K562 (cell line): ENCODE measurements at regions not wholly inside any gene's neighbourhood (a gene's known extent, or its start where the extent isn't known, plus 50 kb on each side); places are given as distances from the start of the nearest gene placed in this dataset.

Experiments
- ATAC-seq: fragments of 200-7000 bp; cut with Tn5 transposase; 3 replicates; pipeline ENCODE4 v1.9.1; 2020; ENCODE audit warnings: moderate library complexity
- BruUV-seq: library from RNA; stranded (reverse); fragments of 400-500 nt; replicated peaks from 2 replicates; lab custom pipeline; 2021; lab: Mats Ljungman, UMichigan
- CTCF ChIA-PET: fragments of 300-600 bp; formaldehyde crosslinking; extraction: SDS; loops from one replicate; lab custom pipeline; 2021; ENCODE audit warnings: low intra/inter-chr PET ratio; lab: Yijun Ruan, JAX
- POLR2A ChIA-PET: fragments of 300-600, 350-650 bp; sonication (Branson Sonifier 250); formaldehyde crosslinking; extraction: SDS; loops from one replicate; lab custom pipeline; 2021; ENCODE audit warnings: antibody characterized with exemption, inconsistent platforms; lab: Yijun Ruan, JAX
- DNase-seq, 4 experiments: peaks; one replicate each; pipeline versions ENCODE4 v3.0.0 to v3.0.0-alpha.2; 2011 to 2018; ENCODE audit warnings: low spot score in 3 of 4, mixed read lengths in 3 of 4; ENCODE audit errors: extremely low read depth in 1 of 4
- FAIRE-seq: peaks from 2 replicates; lab custom pipeline; 2011; peaks lifted over from hg19 to GRCh38; lab: Jason Lieb, UNC
- H2AFZ ChIP-seq: 2 replicates; pipeline ENCODE4 v1.6.0; 2011; ENCODE audit warnings: low read depth, low read length, control low read depth, inconsistent platforms
- H3K27ac ChIP-seq: fragments of 200-600 bp; 3 replicates; pipeline ENCODE4 v1.8.0; 2011; ENCODE audit warnings: low read depth, mild to moderate bottlenecking, control low read depth, inconsistent platforms, low read length, moderate library complexity, mixed read lengths; ENCODE audit errors: extremely low read depth
- H3K27me3 ChIP-seq, 2 experiments: fragments of 300-600 bp in 1 of 2; 2 replicates in 1 of 2; 3 replicates in 1 of 2; pipeline versions ENCODE4 v1.6.0 to v1.8.0; 2011; ENCODE audit warnings: inconsistent platforms in 2 of 2, low read length in 2 of 2, mild to moderate bottlenecking in 1 of 2, mixed read lengths in 1 of 2, moderate library complexity in 1 of 2; ENCODE audit not compliant: control insufficient read depth in 2 of 2, insufficient read depth in 2 of 2
- H3K36me3 ChIP-seq: fragments of 300-600 bp; 3 replicates; pipeline ENCODE4 v1.8.0; 2011; ENCODE audit warnings: mild to moderate bottlenecking, low read length, inconsistent platforms; ENCODE audit not compliant: control insufficient read depth, insufficient read depth
- H3K4me1 ChIP-seq, 2 experiments: fragments of 200-600 bp in 1 of 2; replicated peaks in 1 of 2; 2 replicates in 1 of 2; 3 replicates in 1 of 2; pipeline versions ENCODE4 v1.5.1 to v1.8.0; 2011; ENCODE audit warnings: inconsistent platforms in 2 of 2, low read length in 2 of 2, mild to moderate bottlenecking in 1 of 2, mixed read lengths in 1 of 2, moderate library complexity in 1 of 2; ENCODE audit not compliant: control insufficient read depth in 2 of 2, insufficient read depth in 2 of 2
- H3K4me2 ChIP-seq: 2 replicates; pipeline ENCODE4 v1.6.1; 2011; ENCODE audit warnings: low read length, control low read depth, inconsistent platforms, mixed read lengths; ENCODE audit not compliant: insufficient read depth
- H3K4me3 ChIP-seq: fragments of 200-600 bp; sonication (generic), shearing (Covaris generic); 2 replicates; pipeline ENCODE4 v1.5.1; 2016; ENCODE audit warnings: control low read depth, inconsistent platforms
- H3K79me2 ChIP-seq: fragments of 200-600 bp; 3 replicates; pipeline ENCODE4 v1.8.0; 2011; ENCODE audit warnings: low read length, inconsistent platforms; ENCODE audit not compliant: control insufficient read depth, insufficient read depth
- H3K9ac ChIP-seq, 2 experiments: 2 replicates each; pipeline versions ENCODE4 v1.6.0 to v1.6.1; 2011; ENCODE audit warnings: low read depth in 2 of 2, low read length in 2 of 2, control low read depth in 1 of 2, inconsistent platforms in 1 of 2, mild to moderate bottlenecking in 1 of 2, mixed read lengths in 1 of 2; ENCODE audit not compliant: insufficient read depth in 1 of 2
- H3K9me1 ChIP-seq: one replicate; pipeline ENCODE4 v1.6.0; 2011; ENCODE audit warnings: inconsistent platforms, mild to moderate bottlenecking, low read length, moderate library complexity; ENCODE audit not compliant: control insufficient read depth, insufficient read depth
- H3K9me3 ChIP-seq: replicated peaks from 2 replicates; pipeline ENCODE4 v1.5.1; 2011; ENCODE audit warnings: low read depth, low read length, inconsistent platforms; ENCODE audit not compliant: control insufficient read depth, insufficient read depth
- H4K20me1 ChIP-seq: replicated peaks from 2 replicates; pipeline ENCODE4 v1.6.1; 2011; ENCODE audit warnings: low read length, inconsistent platforms, mixed read lengths; ENCODE audit not compliant: control insufficient read depth, insufficient read depth
- COPS2 ChIP-seq: fragments of 450-650 bp; conservative IDR thresholded peaks from 2 replicates; pipeline ENCODE4 v1.6.1; 2016; ENCODE audit warnings: mild to moderate bottlenecking, moderate library complexity
- FOXK1 ChIP-seq: sonication (generic); formaldehyde crosslinking; IDR thresholded peaks from 2 replicates; pipeline ENCODE4 v1.8.0; 2022; ENCODE audit warnings: missing genetic modification reagents, mild to moderate bottlenecking, borderline replicate concordance
- GTF2F1 ChIP-seq: IDR thresholded peaks from 2 replicates; pipeline ENCODE4 v1.6.1; 2011; ENCODE audit warnings: low read depth, low read length, improper control_type of control experiment
- LEF1 ChIP-seq: fragments of 450-650 bp; IDR thresholded peaks from 2 replicates; pipeline ENCODE4 v1.6.1; 2016; ENCODE audit warnings: mild to moderate bottlenecking
- NCOA2 ChIP-seq, 2 experiments: fragments of 450-650 bp; IDR thresholded peaks; 2 replicates each; pipeline ENCODE4 v1.6.1; 2018; ENCODE audit warnings: mild to moderate bottlenecking in 2 of 2, moderate library complexity in 1 of 2; ENCODE audit not compliant: partially characterized antibody in 2 of 2
- POLR3G ChIP-seq: IDR thresholded peaks from 2 replicates; pipeline ENCODE4 v1.6.1; 2011; ENCODE audit not compliant: insufficient read length, insufficient replicate concordance; ENCODE audit errors: extremely low read depth
- RFX5 ChIP-seq: IDR thresholded peaks from 2 replicates; pipeline ENCODE4 v1.6.1; 2011; ENCODE audit warnings: low read depth, mild to moderate bottlenecking, improper control_type of control experiment, low read length
- SPI1 ChIP-seq: IDR thresholded peaks from 2 replicates; pipeline ENCODE4 v1.6.1; 2011; ENCODE audit warnings: low read depth, low read length, control low read depth, borderline replicate concordance
- ZBTB1 ChIP-seq: sonication (generic); formaldehyde crosslinking; IDR thresholded peaks from 2 replicates; pipeline ENCODE4 v1.8.1; 2023; ENCODE audit warnings: missing genetic modification reagents, low read depth, mild to moderate bottlenecking, borderline replicate concordance
- ZNF263 ChIP-seq: sonication (generic); formaldehyde crosslinking; IDR thresholded peaks from 2 replicates; pipeline ENCODE4 v1.8.0; 2022; ENCODE audit warnings: mild to moderate bottlenecking, missing genetic modification reagents, borderline replicate concordance
- WGBS: fragments of 100-300 bp; shearing (Covaris generic); methylation state at CpG from one replicate; pipeline ENCODE4 v1.1.6; 2016; ENCODE audit warnings: low coverage, mixed read lengths; ENCODE audit not compliant: insufficient coverage; ENCODE audit errors: missing lambda C conversion rate; 5-methylcytosine and 5-hydroxymethylcytosine counted together
- in situ Hi-C: fragments of 300-500 bp; cut with MboI; formaldehyde crosslinking; loops from 4 replicates; pipeline ENCODE4 v1.15.0; 2018; ENCODE audit warnings: inconsistent platforms, mixed read lengths
- intact Hi-C: fragments of 100-400 bp; cut with micrococcal nuclease; formaldehyde crosslinking; loops from 2 replicates; pipeline ENCODE4 v1.14.2; 2022
- TF ChIP-seq, protein P1 (sequence below): fragments of 250-450 bp; sonication (Bioruptor Pico); IDR thresholded peaks from 2 replicates; pipeline ENCODE4 v1.8.0; 2022; ENCODE audit warnings: inconsistent platforms

DNA sequence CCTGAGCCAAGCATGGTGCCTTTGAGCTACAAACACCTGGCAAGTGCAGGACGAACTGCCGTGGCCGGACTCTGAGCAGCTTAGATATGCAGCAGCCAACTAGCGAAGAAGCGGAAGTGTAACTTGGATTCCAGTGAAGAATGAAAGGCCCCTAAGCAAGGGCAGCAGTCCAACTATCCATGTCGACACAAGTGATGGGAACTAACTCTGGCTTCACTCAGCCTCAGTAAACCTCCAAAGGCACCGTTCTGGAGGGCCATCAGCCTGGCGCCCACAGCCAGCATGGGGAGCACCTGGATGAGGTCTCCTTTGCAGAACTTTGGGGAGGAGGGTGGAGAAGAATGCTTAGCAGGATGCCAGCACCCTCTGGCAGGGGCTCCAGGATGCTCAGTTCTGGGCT lies 78.4 kb upstream of the MLN start:
- Histone ChIP-seq H3K36me3 (no peaks in the 10 kb centered on the region), H4K20me1 (no peaks in the 10 kb centered on the region), H3K27ac (no peak overlapping the region), H3K9me3 (no peaks in the 10 kb centered on the region), H3K4me3 (no peak overlapping the region), H3K4me1 (no peaks in the 10 kb centered on the region), H3K9me1 (peaks cover 5% of the 10 kb centered on the region), H3K9ac (peak overlapping the region in 1 of 2 experiments; percentile 15; a peak in 1 of 4 replicates), H2AFZ (no peak overlapping the region), H3K4me2 (no peak overlapping the region), H3K27me3 (peaks cover 48 to 78% of the 10 kb centered on the region in 2 experiments), H3K79me2 (no peaks in the 10 kb centered on the region)
- DNase-seq (no peak), ATAC-seq (no peak; the same call in 2 of the 3 replicates), FAIRE-seq (peak; percentile 11)
- in situ Hi-C loops, result no loop called here
- BruUV-seq, result no TSS peak
- 6% methylated on average over 8 of the region's 8 CpGs for whole genome bisulfite sequencing
- POLR2A ChIA-PET, result no interaction called here
- CTCF ChIA-PET, result no interaction called here
- TF ChIP-seq COPS2 (no peak), POLR3G (no peak), FOXK1 (CRISPR knock-in tag) (no peak), ZBTB1 (CRISPR knock-in tag) (no peak), ZNF263 (CRISPR knock-in tag) (peak; percentile 72), NCOA2 (IDR thresholded peaks at IDR 0.05; ENCODE audit: partially characterized antibody in 2 of 2) (no peak), RFX5 (no peak), SPI1 (peak; percentile 79), GTF2F1 (no peak), LEF1 (no peak)
- TF ChIP-seq, protein P1, sequence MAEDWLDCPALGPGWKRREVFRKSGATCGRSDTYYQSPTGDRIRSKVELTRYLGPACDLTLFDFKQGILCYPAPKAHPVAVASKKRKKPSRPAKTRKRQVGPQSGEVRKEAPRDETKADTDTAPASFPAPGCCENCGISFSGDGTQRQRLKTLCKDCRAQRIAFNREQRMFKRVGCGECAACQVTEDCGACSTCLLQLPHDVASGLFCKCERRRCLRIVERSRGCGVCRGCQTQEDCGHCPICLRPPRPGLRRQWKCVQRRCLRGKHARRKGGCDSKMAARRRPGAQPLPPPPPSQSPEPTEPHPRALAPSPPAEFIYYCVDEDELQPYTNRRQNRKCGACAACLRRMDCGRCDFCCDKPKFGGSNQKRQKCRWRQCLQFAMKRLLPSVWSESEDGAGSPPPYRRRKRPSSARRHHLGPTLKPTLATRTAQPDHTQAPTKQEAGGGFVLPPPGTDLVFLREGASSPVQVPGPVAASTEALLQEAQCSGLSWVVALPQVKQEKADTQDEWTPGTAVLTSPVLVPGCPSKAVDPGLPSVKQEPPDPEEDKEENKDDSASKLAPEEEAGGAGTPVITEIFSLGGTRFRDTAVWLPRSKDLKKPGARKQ (CRISPR knock-in tag), result no peak
- intact Hi-C loops, result no loop called here
